ENCODE measurements at regions not wholly inside any gene's neighbourhood (a gene's known extent, or its start where the extent isn't known, plus 50 kb on each side); places are given as distances from the start of the nearest gene placed in this dataset.
"Not testable (repeated sequence)": the region's sequence is repeated elsewhere in the genome, so short reads cannot be mapped to it uniquely, and the experiment has no call there.

GRCh38 chrX:109890910-109891502 is 111.9 kb upstream of the TMEM164 start:
- in situ Hi-C loops (cut with MboI; ENCODE audit: low pct_ligation_motif_present in 1 of 4, low pct_unique_long_range_greater_than_20kb in 1 of 4, low sequenced_read_pairs in 3 of 4) = loop anchor here in 1 of 4 donors (25.0 kb wide), 1 partner anchor 404 kb away; the partner anchor contains the start of gene GUCY2F
- 29% methylated on average over 7 of the region's 7 CpGs; no CpG with 5 or more reads in 1 of the 2 donors for WGBS, 2 donors (ENCODE audit: low coverage in 1 of 2)
- TF ChIP-seq POLR2AphosphoS5 (IDR thresholded peaks at IDR 0.05) = no peak
- peak; percentile 50 to 87 (median 61) for TF ChIP-seq CTCF (IDR thresholded peaks at IDR 0.05)

GRCh38 chrX:109896024-109896423 is 106.9 kb upstream of the TMEM164 start:
- intact Hi-C loops (cut with DNase I; ENCODE audit: low total_unique reads); H3K4me1 ChIP-seq; H3K27ac ChIP-seq; DNase-seq; H3K36me3 ChIP-seq; H3K4me3 ChIP-seq; H3K27me3 ChIP-seq; H3K9me3 ChIP-seq: not testable (repeated sequence)
- 71% methylated on average over 1 of the region's 1 CpG; no CpG with 5 or more reads in 1 of the 2 donors for WGBS, 2 donors (ENCODE audit: low coverage in 1 of 2)
- in situ Hi-C loops (cut with MboI; ENCODE audit: low pct_ligation_motif_present in 1 of 4, low pct_unique_long_range_greater_than_20kb in 1 of 4, low sequenced_read_pairs in 3 of 4) = loop anchor here in 1 of 4 donors (25.0 kb wide), 1 partner anchor 409 kb away; the partner anchor contains the start of gene GUCY2F

More at GRCh38 chrX:109890910-109891502, 111.9 kb upstream of the TMEM164 start:
- intact Hi-C loops (cut with DNase I; ENCODE audit: low total_unique reads) = no loop called here
- no peaks in the 10 kb centered on the region for H3K27me3 ChIP-seq
- H3K4me1 ChIP-seq = no peaks in the 10 kb centered on the region
- no peak overlapping the region for H3K4me3 ChIP-seq
- H3K36me3 ChIP-seq = no peaks in the 10 kb centered on the region
- H3K27ac ChIP-seq = no peak overlapping the region
- DNase-seq = peak; percentile 49
- no peaks in the 10 kb centered on the region for H3K9me3 ChIP-seq

- DNase-seq = no peak
- H3K4me3 ChIP-seq = no peak overlapping the region
- H3K27ac ChIP-seq = no peak overlapping the region
- intact Hi-C loops (cut with DNase I; ENCODE audit: low total_unique reads) (no loop called here), in situ Hi-C loops (cut with MboI; ENCODE audit: low pct_ligation_motif_present in 1 of 4, low pct_unique_long_range_greater_than_20kb in 1 of 4, low sequenced_read_pairs in 3 of 4) (loop anchor here (25.0 kb wide), 3 partner anchors 235 to 510 kb away; no protein-coding TSS in a partner anchor)
- no peaks in the 10 kb centered on the region for H3K27me3 ChIP-seq
- H3K4me1 ChIP-seq = no peaks in the 10 kb centered on the region
- TF ChIP-seq POLR2A (IDR thresholded peaks at IDR 0.05) (no peak), CTCF (IDR thresholded peaks at IDR 0.05) (no peak), POLR2AphosphoS5 (IDR thresholded peaks at IDR 0.05) (no peak), EP300 (IDR thresholded peaks at IDR 0.05; ENCODE audit: low read depth) (no peak)
- no peaks in the 10 kb centered on the region for H3K36me3 ChIP-seq
- H3K9me3 ChIP-seq = no peaks in the 10 kb centered on the region
- 69% methylated on average over 4 of the region's 4 CpGs; no CpG with 5 or more reads in 1 of the 2 donors for WGBS, 2 donors (ENCODE audit: low coverage in 1 of 2)
Measured at GRCh38 chrX:109902665-109903064, 100.2 kb upstream of the TMEM164 start.

GRCh38 chrX:109911046-109911445 is 91.9 kb upstream of the TMEM164 start:
- 14% methylated on average over 1 of the region's 1 CpG; no CpG with 5 or more reads in 1 of the 2 donors for WGBS, 2 donors (ENCODE audit: low coverage in 1 of 2)
- DNase-seq = no peak
- Histone ChIP-seq H3K36me3 (no peaks in the 10 kb centered on the region), H3K27me3 (no peaks in the 10 kb centered on the region), H3K9me3 (no peaks in the 10 kb centered on the region), H3K27ac (no peak overlapping the region), H3K4me1 (no peaks in the 10 kb centered on the region), H3K4me3 (no peak overlapping the region)
- in situ Hi-C loops (cut with MboI; ENCODE audit: low pct_ligation_motif_present in 1 of 4, low pct_unique_long_range_greater_than_20kb in 1 of 4, low sequenced_read_pairs in 3 of 4) (loop anchor here (10.0 to 25.0 kb wide), 4 partner anchors 226 to 501 kb away; no protein-coding TSS in a partner anchor), intact Hi-C loops (cut with DNase I; ENCODE audit: low total_unique reads) (no loop called here)
- TF ChIP-seq POLR2A (IDR thresholded peaks at IDR 0.05) = no peak
- no peak for TF ChIP-seq EP300 (IDR thresholded peaks at IDR 0.05; ENCODE audit: low read depth)
- peak; percentile 32 to 49 (median 37) for TF ChIP-seq CTCF (IDR thresholded peaks at IDR 0.05)
- no peak for TF ChIP-seq POLR2AphosphoS5 (IDR thresholded peaks at IDR 0.05)

GRCh38 chrX:109912993-109913392 is 89.9 kb upstream of the TMEM164 start:
- H3K9me3 ChIP-seq; intact Hi-C loops (cut with DNase I; ENCODE audit: low total_unique reads); H3K4me1 ChIP-seq; DNase-seq; H3K27me3 ChIP-seq; H3K27ac ChIP-seq; H3K36me3 ChIP-seq; H3K4me3 ChIP-seq: not testable (repeated sequence)
- in situ Hi-C loops (cut with MboI; ENCODE audit: low pct_ligation_motif_present in 1 of 4, low pct_unique_long_range_greater_than_20kb in 1 of 4, low sequenced_read_pairs in 3 of 4) = loop anchor here (10.0 to 25.0 kb wide), 4 partner anchors 224 to 499 kb away; no protein-coding TSS in a partner anchor
- WGBS, 2 donors (ENCODE audit: low coverage in 1 of 2) = 86 to 100% methylated on average over 1 to 2 of the region's 2 CpGs
